HepG2 (cell line): ENCODE measurements at regions not wholly inside any gene's neighbourhood (a gene's known extent, or its start where the extent isn't known, plus 50 kb on each side); places are given as distances from the start of the nearest gene placed in this dataset.

Experiments used
- ATAC-seq: fragments of 200-7000 bp; cut with Tn5 transposase; 3 replicates; pipeline ENCODE4 v1.9.1; 2020; ENCODE audit warnings: mild to moderate bottlenecking, moderate library complexity
- BruUV-seq: library from RNA; stranded (reverse); fragments of 400-500 nt; replicated peaks from 2 replicates; lab custom pipeline; 2021; lab: Mats Ljungman, UMichigan
- CTCF ChIA-PET: fragments of 300-600 bp; formaldehyde crosslinking; extraction: SDS; loops from one replicate; lab custom pipeline; 2021; ENCODE audit warnings: low total read pairs, inconsistent platforms, low intra/inter-chr PET ratio; lab: Yijun Ruan, JAX
- POLR2A ChIA-PET: fragments of 350-600 bp; sonication (Branson Sonifier 250); formaldehyde crosslinking; loops from one replicate; lab custom pipeline; 2020; ENCODE audit warnings: antibody characterized with exemption, inconsistent platforms; lab: Yijun Ruan, JAX
- DNase-seq: peaks from one replicate; pipeline ENCODE4 v3.0.0-alpha.2; 2015; ENCODE audit warnings: low spot score
- FAIRE-seq: peaks from 3 replicates; lab custom pipeline; 2011; peaks lifted over from hg19 to GRCh38; lab: Jason Lieb, UNC
- H2AFZ ChIP-seq: one replicate; pipeline ENCODE4 v1.6.1; 2011; ENCODE audit warnings: low read length, inconsistent platforms
- H3K27ac ChIP-seq: fragments of 300-600 bp; 3 replicates; pipeline ENCODE4 v1.8.0; 2011; ENCODE audit warnings: mixed run types, mild to moderate bottlenecking, mixed read lengths, low read length, inconsistent platforms; ENCODE audit not compliant: insufficient read depth; ENCODE audit errors: extremely low read length
- H3K27me3 ChIP-seq, 2 experiments: fragments of 200-600 bp in 1 of 2; 2 replicates in 1 of 2; 3 replicates in 1 of 2; pipeline versions ENCODE4 v1.6.0 to v1.8.0; 2011; ENCODE audit warnings: low read length in 2 of 2, mild to moderate bottlenecking in 2 of 2, moderate library complexity in 2 of 2, inconsistent platforms in 1 of 2; ENCODE audit not compliant: insufficient read depth in 2 of 2, control insufficient read depth in 1 of 2
- H3K36me3 ChIP-seq, 2 experiments: fragments of 200-600 bp in 1 of 2; replicated peaks in 1 of 2; 2 replicates in 1 of 2; 3 replicates in 1 of 2; pipeline versions ENCODE4 v1.5.1 to v1.8.0; 2011; ENCODE audit warnings: low read length in 2 of 2, inconsistent platforms in 1 of 2; ENCODE audit not compliant: insufficient read depth in 2 of 2, control insufficient read depth in 1 of 2
- H3K4me1 ChIP-seq: 2 replicates; pipeline ENCODE4 v1.5.1; 2012; ENCODE audit warnings: low read length, inconsistent platforms; ENCODE audit not compliant: insufficient read depth
- H3K4me2 ChIP-seq: 2 replicates; pipeline ENCODE4 v1.6.0; 2011; ENCODE audit warnings: low read depth, low read length, inconsistent platforms
- H3K4me3 ChIP-seq, 3 experiments: fragments of 200-600 bp in 1 of 3; sonication (generic), shearing (Covaris generic) in 1 of 3; replicated peaks in 1 of 3; 2 replicates each; pipeline ENCODE4 v1.5.1; 2011 to 2016; ENCODE audit warnings: low read length in 3 of 3, inconsistent platforms in 2 of 3, low read depth in 2 of 3, mild to moderate bottlenecking in 2 of 3, control low read depth in 1 of 3, mixed read lengths in 1 of 3; ENCODE audit not compliant: insufficient read depth in 1 of 3
- H3K79me2 ChIP-seq: one replicate; pipeline ENCODE4 v1.6.1; 2011; ENCODE audit warnings: low read length, inconsistent platforms; ENCODE audit not compliant: insufficient read depth
- H3K9ac ChIP-seq: 2 replicates; pipeline ENCODE4 v1.6.0; 2011; ENCODE audit warnings: mild to moderate bottlenecking, low read depth, low read length, inconsistent platforms; ENCODE audit not compliant: insufficient read depth
- H3K9me3 ChIP-seq: 2 replicates; pipeline ENCODE4 v1.5.1; 2012; ENCODE audit warnings: mild to moderate bottlenecking, low read length
- H4K20me1 ChIP-seq: 2 replicates; pipeline ENCODE4 v1.6.0; 2011; ENCODE audit warnings: inconsistent platforms, mild to moderate bottlenecking, low read length, moderate library complexity; ENCODE audit not compliant: insufficient read depth
- HCFC1 ChIP-seq: fragments of 150-350 bp; IDR thresholded peaks from 2 replicates; pipeline ENCODE4 v1.6.1; 2014; ENCODE audit warnings: low read depth, low read length
- HDAC6 ChIP-seq: fragments of 200-600 bp; sonication (generic); IDR thresholded peaks from 2 replicates; pipeline ENCODE4 v1.7.0; 2017; ENCODE audit warnings: mild to moderate bottlenecking, antibody characterized with exemption, low read length, low read depth
- HHEX ChIP-seq: IDR thresholded peaks from 2 replicates; pipeline ENCODE4 v1.6.1; 2016; ENCODE audit warnings: control low read depth
- NFIB ChIP-seq: sonication (generic); formaldehyde crosslinking; IDR thresholded peaks from 2 replicates; pipeline ENCODE4 v1.9.0; 2021; ENCODE audit warnings: missing genetic modification reagents, mild to moderate bottlenecking, borderline replicate concordance
- RBFOX2 ChIP-seq: fragments of 200-400 bp; formaldehyde crosslinking; IDR thresholded peaks from 2 replicates; pipeline ENCODE4 v1.6.1; 2017; ENCODE audit warnings: low read depth, mild to moderate bottlenecking, low read length
- SNAI1 ChIP-seq: sonication (generic); formaldehyde crosslinking; IDR thresholded peaks from 2 replicates; pipeline ENCODE4 v1.5.0; 2020; ENCODE audit warnings: mild to moderate bottlenecking, missing genetic modification reagents, borderline replicate concordance
- SNAPC2 ChIP-seq: sonication (generic); formaldehyde crosslinking; IDR thresholded peaks from 2 replicates; pipeline ENCODE4 v1.8.1; 2022; ENCODE audit warnings: mild to moderate bottlenecking, missing genetic modification reagents
- ZFP41 ChIP-seq: sonication (generic); formaldehyde crosslinking; IDR thresholded peaks from 2 replicates; pipeline ENCODE4 v1.4.0; 2020; ENCODE audit warnings: mild to moderate bottlenecking, missing genetic modification reagents, borderline replicate concordance
- ZMAT3 ChIP-seq: sonication (generic); formaldehyde crosslinking; conservative IDR thresholded peaks from 2 replicates; pipeline ENCODE4 v1.7.0; 2021; ENCODE audit warnings: missing genetic modification reagents
- ZMYM2 ChIP-seq: sonication (generic); formaldehyde crosslinking; IDR thresholded peaks from 2 replicates; pipeline ENCODE4 v1.8.0; 2022; ENCODE audit warnings: mild to moderate bottlenecking, missing genetic modification reagents
- ZNF124 ChIP-seq: sonication (generic); formaldehyde crosslinking; IDR thresholded peaks from 2 replicates; pipeline ENCODE4 v1.4.0; 2020; ENCODE audit warnings: missing genetic modification reagents
- ZNF350 ChIP-seq: sonication (generic); formaldehyde crosslinking; IDR thresholded peaks from 2 replicates; pipeline ENCODE4 v1.4.0; 2020; ENCODE audit warnings: mild to moderate bottlenecking, low read depth, missing genetic modification reagents, borderline replicate concordance
- ZNF484 ChIP-seq: sonication (generic); formaldehyde crosslinking; IDR thresholded peaks from 2 replicates; pipeline ENCODE4 v1.5.1; 2020; ENCODE audit warnings: mild to moderate bottlenecking, low read depth, missing genetic modification reagents, borderline replicate concordance
- ZNF567 ChIP-seq: sonication (generic); formaldehyde crosslinking; IDR thresholded peaks from 2 replicates; pipeline ENCODE4 v1.8.1; 2023; ENCODE audit warnings: mild to moderate bottlenecking, missing genetic modification reagents, borderline replicate concordance
- ZNF7 ChIP-seq: IDR thresholded peaks from 2 replicates; pipeline ENCODE4 v1.6.1; 2016; ENCODE audit warnings: missing biosample characterization, missing genetic modification reagents
- WGBS: methylation state at CpG from one replicate; pipeline ENCODE4 v1.1.6; 2017; ENCODE audit warnings: low lambda C conversion rate; 5-methylcytosine and 5-hydroxymethylcytosine counted together
- in situ Hi-C: cut with HindIII; loops from 2 replicates; pipeline ENCODE4 v1.10.0; 2017; ENCODE audit warnings: low pct_unique_long_range_greater_than_20kb; ENCODE audit not compliant: extremely low pct_ligation_motif_present
- intact Hi-C: fragments of 100-400 bp; cut with micrococcal nuclease; formaldehyde crosslinking; loops from one replicate; pipeline ENCODE4 v1.10.0; 2022; ENCODE audit not compliant: unreplicated experiment
- TF ChIP-seq, protein P1 (sequence below): sonication (generic); formaldehyde crosslinking; IDR thresholded peaks from 2 replicates; pipeline ENCODE4 v1.4.0; 2020; ENCODE audit warnings: low read depth, missing genetic modification reagents
- TF ChIP-seq, protein P2 (sequence below): IDR thresholded peaks from 2 replicates; pipeline ENCODE4 v1.6.1; 2016; ENCODE audit warnings: missing compliant biosample characterization, missing genetic modification reagents, borderline replicate concordance

DNA sequence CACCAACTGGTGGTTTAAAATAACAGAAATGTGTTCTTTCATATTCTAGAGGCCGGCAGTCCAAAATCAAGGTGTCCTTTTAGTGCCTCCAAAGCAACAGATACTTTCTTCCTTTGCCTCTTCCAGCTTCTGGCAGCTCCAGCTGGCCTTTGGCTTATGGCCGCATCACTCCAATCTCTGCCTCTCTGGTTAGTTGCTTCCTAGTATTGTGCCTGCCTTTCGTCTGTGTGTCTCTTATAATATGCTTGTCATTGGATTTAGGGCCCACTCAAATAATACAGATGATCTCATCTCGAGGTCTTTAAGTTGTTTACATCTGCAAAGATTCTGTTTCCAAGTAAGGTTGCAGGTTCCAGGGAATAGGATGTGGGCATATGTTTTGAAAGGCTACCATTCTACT is 855.2 kb upstream of the ID2 start:
- no peaks in the 10 kb centered on the region for H3K9me3 ChIP-seq
- DNase-seq (no peak), ATAC-seq (no peak), FAIRE-seq (no peak)
- peaks cover 17% of the 10 kb centered on the region for H3K4me1 ChIP-seq
- H3K79me2 ChIP-seq: no peaks in the 10 kb centered on the region
- TF ChIP-seq SNAI1 (CRISPR knock-in tag) (no peak), ZMYM2 (no peak), ZNF124 (CRISPR knock-in tag) (no peak), ZNF7 (CRISPR knock-in tag) (0 out of 2 replicates have a peak, but pooled peaks have one; percentile 16), HDAC6 (no peak), HCFC1 (no peak), SNAPC2 (CRISPR knock-in tag) (no peak)
- in situ Hi-C loops (no loop called here), intact Hi-C loops (no loop called here)
- H3K4me2 ChIP-seq: no peak overlapping the region
- H3K27me3 ChIP-seq: no peaks in the 10 kb centered on the region
- BruUV-seq: no TSS peak
- WGBS: 75% methylated on average over 4 of the region's 4 CpGs
- ChIA-PET POLR2A (no interaction called here), CTCF (no interaction called here)
- no peak overlapping the region for H3K4me3 ChIP-seq
- H3K27ac ChIP-seq: no peak overlapping the region
- H3K36me3 ChIP-seq: no peaks in the 10 kb centered on the region
- no peak overlapping the region for H3K9ac ChIP-seq
- no peaks in the 10 kb centered on the region for H4K20me1 ChIP-seq
- H2AFZ ChIP-seq: no peak overlapping the region

DNA sequence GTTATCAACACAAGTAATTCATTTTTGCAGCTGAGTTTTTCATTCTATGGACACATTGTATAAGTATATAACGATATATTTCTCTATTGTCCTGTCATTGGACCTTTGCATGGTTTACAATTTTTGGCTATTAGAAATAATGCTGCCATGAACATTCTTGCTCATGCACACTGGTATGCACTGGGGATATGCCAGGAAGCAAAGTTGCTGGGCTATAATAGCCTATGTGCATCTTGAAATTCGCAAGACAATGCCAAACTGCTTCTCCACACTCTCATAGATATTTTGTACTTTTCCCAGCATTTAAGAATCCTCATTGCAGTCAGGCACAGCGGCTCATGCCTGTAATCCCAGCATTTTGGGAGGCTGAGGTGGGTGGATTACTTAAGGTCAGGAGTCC is 852.6 kb upstream of the ID2 start:
- FAIRE-seq (no peak), DNase-seq (no peak), ATAC-seq (no peak)
- POLR2A ChIA-PET: no interaction called here
- no peaks in the 10 kb centered on the region for H3K79me2 ChIP-seq
- no peaks in the 10 kb centered on the region for H3K9me3 ChIP-seq
- no TSS peak for BruUV-seq
- no peak overlapping the region for H3K4me2 ChIP-seq
- H3K4me1 ChIP-seq: peaks cover 17% of the 10 kb centered on the region
- intact Hi-C loops (no loop called here), in situ Hi-C loops (no loop called here)
- H2AFZ ChIP-seq: no peak overlapping the region
- CTCF ChIA-PET: no interaction called here
- H3K27ac ChIP-seq: no peak overlapping the region
- H4K20me1 ChIP-seq: no peaks in the 10 kb centered on the region
- 45% methylated on average over 3 of the region's 3 CpGs for WGBS
- no peaks in the 10 kb centered on the region for H3K36me3 ChIP-seq
- no peak overlapping the region for H3K4me3 ChIP-seq
- no peaks in the 10 kb centered on the region for H3K27me3 ChIP-seq
- H3K9ac ChIP-seq: no peak overlapping the region
- TF ChIP-seq ZMAT3: no peak
- TF ChIP-seq, protein P1, sequence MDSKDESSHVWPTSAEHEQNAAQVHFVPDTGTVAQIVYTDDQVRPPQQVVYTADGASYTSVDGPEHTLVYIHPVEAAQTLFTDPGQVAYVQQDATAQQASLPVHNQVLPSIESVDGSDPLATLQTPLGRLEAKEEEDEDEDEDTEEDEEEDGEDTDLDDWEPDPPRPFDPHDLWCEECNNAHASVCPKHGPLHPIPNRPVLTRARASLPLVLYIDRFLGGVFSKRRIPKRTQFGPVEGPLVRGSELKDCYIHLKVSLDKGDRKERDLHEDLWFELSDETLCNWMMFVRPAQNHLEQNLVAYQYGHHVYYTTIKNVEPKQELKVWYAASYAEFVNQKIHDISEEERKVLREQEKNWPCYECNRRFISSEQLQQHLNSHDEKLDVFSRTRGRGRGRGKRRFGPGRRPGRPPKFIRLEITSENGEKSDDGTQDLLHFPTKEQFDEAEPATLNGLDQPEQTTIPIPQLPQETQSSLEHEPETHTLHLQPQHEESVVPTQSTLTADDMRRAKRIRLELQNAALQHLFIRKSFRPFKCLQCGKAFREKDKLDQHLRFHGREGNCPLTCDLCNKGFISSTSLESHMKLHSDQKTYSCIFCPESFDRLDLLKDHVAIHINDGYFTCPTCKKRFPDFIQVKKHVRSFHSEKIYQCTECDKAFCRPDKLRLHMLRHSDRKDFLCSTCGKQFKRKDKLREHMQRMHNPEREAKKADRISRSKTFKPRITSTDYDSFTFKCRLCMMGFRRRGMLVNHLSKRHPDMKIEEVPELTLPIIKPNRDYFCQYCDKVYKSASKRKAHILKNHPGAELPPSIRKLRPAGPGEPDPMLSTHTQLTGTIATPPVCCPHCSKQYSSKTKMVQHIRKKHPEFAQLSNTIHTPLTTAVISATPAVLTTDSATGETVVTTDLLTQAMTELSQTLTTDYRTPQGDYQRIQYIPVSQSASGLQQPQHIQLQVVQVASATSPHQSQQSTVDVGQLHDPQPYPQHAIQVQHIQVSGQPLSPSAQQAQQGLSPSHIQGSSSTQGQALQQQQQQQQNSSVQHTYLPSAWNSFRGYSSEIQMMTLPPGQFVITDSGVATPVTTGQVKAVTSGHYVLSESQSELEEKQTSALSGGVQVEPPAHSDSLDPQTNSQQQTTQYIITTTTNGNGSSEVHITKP (CRISPR knock-in tag): no peak
- TF ChIP-seq, protein P2, sequence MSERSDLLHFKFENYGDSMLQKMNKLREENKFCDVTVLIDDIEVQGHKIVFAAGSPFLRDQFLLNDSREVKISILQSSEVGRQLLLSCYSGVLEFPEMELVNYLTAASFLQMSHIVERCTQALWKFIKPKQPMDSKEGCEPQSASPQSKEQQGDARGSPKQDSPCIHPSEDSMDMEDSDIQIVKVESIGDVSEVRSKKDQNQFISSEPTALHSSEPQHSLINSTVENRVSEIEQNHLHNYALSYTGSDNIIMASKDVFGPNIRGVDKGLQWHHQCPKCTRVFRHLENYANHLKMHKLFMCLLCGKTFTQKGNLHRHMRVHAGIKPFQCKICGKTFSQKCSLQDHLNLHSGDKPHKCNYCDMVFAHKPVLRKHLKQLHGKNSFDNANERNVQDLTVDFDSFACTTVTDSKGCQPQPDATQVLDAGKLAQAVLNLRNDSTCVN: no peak
- no peak for TF ChIP-seq HHEX (CRISPR knock-in tag)
- TF ChIP-seq RBFOX2: no peak
- TF ChIP-seq NFIB (CRISPR knock-in tag): no peak
- no peak for TF ChIP-seq ZNF567 (CRISPR knock-in tag)
- TF ChIP-seq ZFP41 (CRISPR knock-in tag): no peak
- no peak for TF ChIP-seq ZNF484 (CRISPR knock-in tag)
- TF ChIP-seq ZNF350 (CRISPR knock-in tag): no peak
